Neural progenitor cell (in vitro differentiated cells): ENCODE measurements at regions not wholly inside any gene's neighbourhood (a gene's known extent, or its start where the extent isn't known, plus 50 kb on each side); places are given as distances from the start of the nearest gene placed in this dataset.

ENCODE experiments used
- DNase-seq: peaks from one replicate; pipeline ENCODE4 v3.0.0-alpha.2; 2016; ENCODE audit warnings: low spot score
- H2AFZ ChIP-seq: fragments of 200-600 bp; sonication (generic); replicated peaks from 2 replicates; pipeline ENCODE4 v1.6.1; 2016; ENCODE audit warnings: antibody characterized with exemption
- H3F3A ChIP-seq: fragments of 200-600 bp; sonication (generic); 2 replicates; pipeline ENCODE4 v1.6.1; 2016; ENCODE audit warnings: antibody characterized with exemption, low read depth
- H3K27ac ChIP-seq: fragments of 200-600 bp; sonication (generic); 2 replicates; pipeline ENCODE4 v1.5.1; 2016; ENCODE audit warnings: mild to moderate bottlenecking
- H3K27me3 ChIP-seq: fragments of 200-600 bp; sonication (generic); 2 replicates; pipeline ENCODE4 v1.6.1; 2016; ENCODE audit warnings: mild to moderate bottlenecking, moderate library complexity
- H3K36me3 ChIP-seq: fragments of 200-600 bp; sonication (generic); 2 replicates; pipeline ENCODE4 v1.5.1; 2016
- H3K4me1 ChIP-seq: fragments of 200-600 bp; sonication (generic); 2 replicates; pipeline ENCODE4 v1.6.1; 2016; ENCODE audit warnings: mixed run types
- H3K4me2 ChIP-seq: fragments of 200-600 bp; sonication (generic); 2 replicates; pipeline ENCODE4 v1.6.1; 2016
- H3K4me3 ChIP-seq: fragments of 200-600 bp; sonication (generic); 2 replicates; pipeline ENCODE4 v1.5.1; 2016
- H3K79me2 ChIP-seq: fragments of 200-600 bp; sonication (generic); 2 replicates; pipeline ENCODE4 v1.6.1; 2016; ENCODE audit warnings: low read depth
- H3K9ac ChIP-seq: fragments of 200-600 bp; sonication (generic); 2 replicates; pipeline ENCODE4 v1.6.1; 2016
- H3K9me3 ChIP-seq: fragments of 200-600 bp; sonication (generic); 2 replicates; pipeline ENCODE4 v1.5.1; 2016; ENCODE audit warnings: low read depth
- H4K20me1 ChIP-seq: fragments of 200-600 bp; sonication (generic); 2 replicates; pipeline ENCODE4 v1.6.1; 2016; ENCODE audit warnings: low read depth
- H3K27ac Mint-ChIP-seq: 3 replicates; pipeline ENCODE4 v1.8.0; 2021; ENCODE audit warnings: mixed read lengths
- H3K27me3 Mint-ChIP-seq: 2 replicates; pipeline ENCODE4 v1.8.0; 2022; ENCODE audit warnings: low read depth, mild to moderate bottlenecking, inconsistent platforms, moderate library complexity, mixed read lengths; ENCODE audit not compliant: insufficient read depth
- H3K36me3 Mint-ChIP-seq: 3 replicates; pipeline ENCODE4 v1.8.0; 2021; ENCODE audit warnings: mixed read lengths
- H3K4me1 Mint-ChIP-seq: 3 replicates; pipeline ENCODE4 v1.8.0; 2021; ENCODE audit warnings: mixed read lengths
- H3K4me3 Mint-ChIP-seq: 3 replicates; pipeline ENCODE4 v1.8.0; 2021; ENCODE audit warnings: mild to moderate bottlenecking, moderate library complexity, mixed read lengths
- H3K9me3 Mint-ChIP-seq: 3 replicates; pipeline ENCODE4 v1.8.0; 2020; ENCODE audit warnings: mixed read lengths
- CTCF ChIP-seq: fragments of 200-600 bp; sonication (generic); IDR thresholded peaks from 2 replicates; pipeline ENCODE4 v1.5.1; 2017; ENCODE audit warnings: antibody characterized with exemption, mild to moderate bottlenecking
- EZH2 ChIP-seq: fragments of 200-600 bp; sonication (generic); IDR thresholded peaks from 2 replicates; pipeline ENCODE4 v1.6.1; 2017; ENCODE audit warnings: antibody characterized with exemption, mild to moderate bottlenecking, moderate library complexity
- EZH2phosphoT487 ChIP-seq: fragments of 200-600 bp; sonication (generic); IDR thresholded peaks from 2 replicates; pipeline ENCODE4 v1.6.1; 2017; ENCODE audit warnings: antibody characterized with exemption

- Histone ChIP-seq H3K27me3 (peaks cover 100% of the 10 kb centered on the region), H3K27ac (no peak overlapping the region), H3K9ac (no peak overlapping the region), H3K9me3 (no peaks in the 10 kb centered on the region), H2AFZ (no peak overlapping the region), H4K20me1 (no peaks in the 10 kb centered on the region), H3F3A (no peaks in the 10 kb centered on the region), H3K4me3 (no peak overlapping the region), H3K36me3 (no peaks in the 10 kb centered on the region), H3K4me2 (no peak overlapping the region), H3K79me2 (no peaks in the 10 kb centered on the region), H3K4me1 (no peaks in the 10 kb centered on the region)
- no peaks in the 10 kb centered on the region for H3K27me3 Mint-ChIP-seq
- H3K36me3 Mint-ChIP-seq: no peaks in the 10 kb centered on the region
- no peak overlapping the region for H3K4me3 Mint-ChIP-seq
- H3K4me1 Mint-ChIP-seq: no peaks in the 10 kb centered on the region
- no peak overlapping the region for H3K27ac Mint-ChIP-seq
- H3K9me3 Mint-ChIP-seq: no peaks in the 10 kb centered on the region
- TF ChIP-seq EZH2 (no peak), CTCF (no peak), EZH2phosphoT487 (no peak)
- no peak for DNase-seq
Measured at GRCh38 chr22:22139364-22139763, 105.2 kb upstream of the VPREB1 start.

- H3K27ac Mint-ChIP-seq: no peak overlapping the region
- no peaks in the 10 kb centered on the region for H3K36me3 Mint-ChIP-seq
- no peaks in the 10 kb centered on the region for H3F3A ChIP-seq
- no peak overlapping the region for H3K4me3 Mint-ChIP-seq
- H3K27ac ChIP-seq: no peak overlapping the region
- H3K9ac ChIP-seq: no peak overlapping the region
- H3K4me2 ChIP-seq: no peak overlapping the region
- H3K27me3 ChIP-seq: peaks cover 100% of the 10 kb centered on the region
- no peaks in the 10 kb centered on the region for H4K20me1 ChIP-seq
- no peaks in the 10 kb centered on the region for H3K36me3 ChIP-seq
- H3K9me3 ChIP-seq: no peaks in the 10 kb centered on the region
- H3K79me2 ChIP-seq: no peaks in the 10 kb centered on the region
- H2AFZ ChIP-seq: no peak overlapping the region
- no peak for DNase-seq
- H3K4me1 ChIP-seq: no peaks in the 10 kb centered on the region
- no peak overlapping the region for H3K4me3 ChIP-seq
- no peaks in the 10 kb centered on the region for H3K27me3 Mint-ChIP-seq
- TF ChIP-seq CTCF (no peak), EZH2phosphoT487 (no peak), EZH2 (no peak)
- no peaks in the 10 kb centered on the region for H3K9me3 Mint-ChIP-seq
- H3K4me1 Mint-ChIP-seq: no peaks in the 10 kb centered on the region
Measured at GRCh38 chr22:22138915-22139314, 105.7 kb upstream of the VPREB1 start.

- H3K27ac Mint-ChIP-seq: no peak overlapping the region
- Histone ChIP-seq H3K4me3 (no peak overlapping the region), H2AFZ (no peak overlapping the region), H3K9me3 (no peaks in the 10 kb centered on the region), H3K4me2 (no peak overlapping the region), H3K9ac (no peak overlapping the region), H3K4me1 (no peaks in the 10 kb centered on the region), H3F3A (no peaks in the 10 kb centered on the region), H3K27me3 (peaks cover 99% of the 10 kb centered on the region), H3K36me3 (no peaks in the 10 kb centered on the region), H4K20me1 (no peaks in the 10 kb centered on the region), H3K79me2 (no peaks in the 10 kb centered on the region), H3K27ac (no peak overlapping the region)
- no peaks in the 10 kb centered on the region for H3K27me3 Mint-ChIP-seq
- H3K9me3 Mint-ChIP-seq: no peaks in the 10 kb centered on the region
- H3K4me3 Mint-ChIP-seq: no peak overlapping the region
- TF ChIP-seq EZH2 (no peak), CTCF (no peak), EZH2phosphoT487 (no peak)
- H3K4me1 Mint-ChIP-seq: no peaks in the 10 kb centered on the region
- no peaks in the 10 kb centered on the region for H3K36me3 Mint-ChIP-seq
- DNase-seq: no peak
Measured at GRCh38 chr22:22137891-22138290, 106.7 kb upstream of the VPREB1 start.

GRCh38 chr22:22133910-22134309 is 110.7 kb upstream of the VPREB1 start:
- Histone ChIP-seq H3K27ac (no peak overlapping the region), H3K4me3 (no peak overlapping the region), H3K36me3 (no peaks in the 10 kb centered on the region), H4K20me1 (no peaks in the 10 kb centered on the region), H2AFZ (no peak overlapping the region), H3F3A (no peaks in the 10 kb centered on the region), H3K4me2 (no peak overlapping the region), H3K79me2 (no peaks in the 10 kb centered on the region), H3K27me3 (peaks cover 94% of the 10 kb centered on the region), H3K4me1 (no peaks in the 10 kb centered on the region), H3K9me3 (no peaks in the 10 kb centered on the region), H3K9ac (no peak overlapping the region)
- Mint-ChIP-seq H3K4me1 (no peaks in the 10 kb centered on the region), H3K4me3 (no peak overlapping the region), H3K9me3 (no peaks in the 10 kb centered on the region), H3K27me3 (peaks cover 2% of the 10 kb centered on the region), H3K27ac (no peak overlapping the region), H3K36me3 (no peaks in the 10 kb centered on the region)
- TF ChIP-seq CTCF (no peak), EZH2 (no peak), EZH2phosphoT487 (no peak)
- no peak for DNase-seq
